ENCODE measurements at regions not wholly inside any gene's neighbourhood (a gene's known extent, or its start where the extent isn't known, plus 50 kb on each side); places are given as distances from the start of the nearest gene placed in this dataset.

GRCh38 chr12:76631741-76632140 lies 72.2 kb upstream of the OSBPL8 start:
- no peaks in the 10 kb centered on the region for H3K9me3 ChIP-seq (ENCODE audit: insufficient read depth, low read length)

GRCh38 chr12:76633415-76633814 lies 73.8 kb upstream of the OSBPL8 start:
- Histone ChIP-seq H3K4me3 (ENCODE audit: insufficient read depth, low read length, poor library complexity, severe bottlenecking) (no peak overlapping the region), H3K36me3 (ENCODE audit: low read length) (no peaks in the 10 kb centered on the region), H2AFZ (ENCODE audit: low read depth, low read length, severe bottlenecking) (no peak overlapping the region), H3K27me3 (ENCODE audit: low read length) (no peaks in the 10 kb centered on the region), H3K27ac (ENCODE audit: low read depth, low read length) (no peak overlapping the region), H3K4me2 (ENCODE audit: low read depth, low read length, poor library complexity, severe bottlenecking) (no peak overlapping the region), H4K20me1 (ENCODE audit: low read depth, low read length) (no peaks in the 10 kb centered on the region), H3F3A (ENCODE audit: insufficient read depth) (no peaks in the 10 kb centered on the region), H3K9me3 (ENCODE audit: insufficient read depth, low read length) (no peaks in the 10 kb centered on the region), H3K9ac (ENCODE audit: low read length) (no peak overlapping the region), H3K9me2 (replicated peaks; ENCODE audit: insufficient read depth, low read length) (no peaks in the 10 kb centered on the region), H3K79me2 (ENCODE audit: insufficient read depth, low read length) (no peaks in the 10 kb centered on the region)
- no peak for TF ChIP-seq EZH2phosphoT487 (conservative IDR thresholded peaks at IDR 0.05; ENCODE audit: low read length)
- no peak for TF ChIP-seq CTCF (IDR thresholded peaks at IDR 0.05; ENCODE audit: insufficient read depth, low read length, poor library complexity, severe bottlenecking)

More at GRCh38 chr12:76631741-76632140, 72.2 kb upstream of the OSBPL8 start:
- Histone ChIP-seq H3K79me2 (ENCODE audit: insufficient read depth, low read length) (no peaks in the 10 kb centered on the region), H3K9ac (ENCODE audit: low read length) (no peak overlapping the region), H3K9me2 (replicated peaks; ENCODE audit: insufficient read depth, low read length) (no peaks in the 10 kb centered on the region), H3K27ac (ENCODE audit: low read depth, low read length) (no peak overlapping the region), H3F3A (ENCODE audit: insufficient read depth) (no peaks in the 10 kb centered on the region), H3K36me3 (ENCODE audit: low read length) (no peaks in the 10 kb centered on the region), H3K27me3 (ENCODE audit: low read length) (no peaks in the 10 kb centered on the region), H3K4me3 (ENCODE audit: insufficient read depth, low read length, poor library complexity, severe bottlenecking) (no peak overlapping the region), H3K4me2 (ENCODE audit: low read depth, low read length, poor library complexity, severe bottlenecking) (no peak overlapping the region), H4K20me1 (ENCODE audit: low read depth, low read length) (no peaks in the 10 kb centered on the region), H2AFZ (ENCODE audit: low read depth, low read length, severe bottlenecking) (no peak overlapping the region)
- TF ChIP-seq EZH2phosphoT487 (conservative IDR thresholded peaks at IDR 0.05; ENCODE audit: low read length) = no peak
- TF ChIP-seq CTCF (IDR thresholded peaks at IDR 0.05; ENCODE audit: insufficient read depth, low read length, poor library complexity, severe bottlenecking) = no peak

- no peaks in the 10 kb centered on the region for H3K79me2 ChIP-seq (ENCODE audit: insufficient read depth, low read length)
- no peak overlapping the region for H2AFZ ChIP-seq (ENCODE audit: low read depth, low read length, severe bottlenecking)
- no peaks in the 10 kb centered on the region for H3K36me3 ChIP-seq (ENCODE audit: low read length)
- H3K4me2 ChIP-seq (ENCODE audit: low read depth, low read length, poor library complexity, severe bottlenecking) = no peak overlapping the region
- no peak overlapping the region for H3K9ac ChIP-seq (ENCODE audit: low read length)
- no peaks in the 10 kb centered on the region for H3K27me3 ChIP-seq (ENCODE audit: low read length)
- TF ChIP-seq CTCF (IDR thresholded peaks at IDR 0.05; ENCODE audit: insufficient read depth, low read length, poor library complexity, severe bottlenecking) (no peak), EZH2phosphoT487 (conservative IDR thresholded peaks at IDR 0.05; ENCODE audit: low read length) (no peak)
- H3K27ac ChIP-seq (ENCODE audit: low read depth, low read length) = no peak overlapping the region
- H3F3A ChIP-seq (ENCODE audit: insufficient read depth) = no peaks in the 10 kb centered on the region
- no peaks in the 10 kb centered on the region for H4K20me1 ChIP-seq (ENCODE audit: low read depth, low read length)
- no peaks in the 10 kb centered on the region for H3K9me3 ChIP-seq (ENCODE audit: insufficient read depth, low read length)
- H3K9me2 ChIP-seq (replicated peaks; ENCODE audit: insufficient read depth, low read length) = no peaks in the 10 kb centered on the region
- H3K4me3 ChIP-seq (ENCODE audit: insufficient read depth, low read length, poor library complexity, severe bottlenecking) = no peak overlapping the region
Observed at GRCh38 chr12:76634133-76634532, 74.6 kb upstream of the OSBPL8 start.
